Ishikawa (cell line): ENCODE measurements at regions not wholly inside any gene's neighbourhood (a gene's known extent, or its start where the extent isn't known, plus 50 kb on each side); places are given as distances from the start of the nearest gene placed in this dataset.

ENCODE experiments used
- CEBPB ChIP-seq: IDR thresholded peaks from 2 replicates; pipeline ENCODE4 v1.6.1; 2012
- CREB1 ChIP-seq: IDR thresholded peaks from 2 replicates; pipeline ENCODE4 v1.6.1; 2012; ENCODE audit warnings: low read depth
- EGR1 ChIP-seq: IDR thresholded peaks from 2 replicates; pipeline ENCODE4 v1.6.1; 2012
- EP300 ChIP-seq: IDR thresholded peaks from 2 replicates; pipeline ENCODE4 v1.6.1; 2012; ENCODE audit warnings: borderline replicate concordance
- FOXM1 ChIP-seq: IDR thresholded peaks from 2 replicates; pipeline ENCODE4 v1.6.1; 2012; ENCODE audit warnings: low read depth, borderline replicate concordance
- MAX ChIP-seq: IDR thresholded peaks from 2 replicates; pipeline ENCODE4 v1.6.1; 2012
- NFIC ChIP-seq: IDR thresholded peaks from 2 replicates; pipeline ENCODE4 v1.6.1; 2012
- RAD21 ChIP-seq: IDR thresholded peaks from 2 replicates; pipeline ENCODE4 v1.6.1; 2012; ENCODE audit warnings: low read depth
- REST ChIP-seq: IDR thresholded peaks from 2 replicates; pipeline ENCODE4 v1.6.1; 2012; ENCODE audit warnings: low read depth, mild to moderate bottlenecking
- TAF1 ChIP-seq: IDR thresholded peaks from 2 replicates; pipeline ENCODE4 v1.6.1; 2012; ENCODE audit warnings: low read depth, mild to moderate bottlenecking
- TCF12 ChIP-seq: IDR thresholded peaks from 2 replicates; pipeline ENCODE4 v1.6.1; 2012; ENCODE audit warnings: low read depth
- TEAD4 ChIP-seq: IDR thresholded peaks from 2 replicates; pipeline ENCODE4 v1.6.1; 2012
- USF1 ChIP-seq: IDR thresholded peaks from 2 replicates; pipeline ENCODE4 v1.6.1; 2012
- YY1 ChIP-seq: IDR thresholded peaks from 2 replicates; pipeline ENCODE4 v1.6.1; 2012; ENCODE audit warnings: low read depth
- ZBTB7A ChIP-seq: IDR thresholded peaks from 2 replicates; pipeline ENCODE4 v1.6.1; 2012; ENCODE audit warnings: low read depth

GRCh38 chr12:130063866-130064265 is 98.4 kb upstream of the FZD10 start:
- TF ChIP-seq MAX (no peak), CEBPB (no peak), CREB1 (no peak), FOXM1 (no peak), YY1 (no peak), REST (no peak), ZBTB7A (no peak), TAF1 (no peak), RAD21 (no peak), TEAD4 (no peak), EGR1 (no peak), TCF12 (no peak), NFIC (no peak), USF1 (no peak), EP300 (no peak)

- TF ChIP-seq YY1, result no peak
- TF ChIP-seq NFIC, result no peak
- no peak for TF ChIP-seq REST
- no peak for TF ChIP-seq TCF12
- TF ChIP-seq CEBPB, result no peak
- TF ChIP-seq ZBTB7A, result no peak
- no peak for TF ChIP-seq TAF1
- no peak for TF ChIP-seq CREB1
- no peak for TF ChIP-seq EP300
- no peak for TF ChIP-seq USF1
- no peak for TF ChIP-seq RAD21
- TF ChIP-seq EGR1, result no peak
- TF ChIP-seq TEAD4, result no peak
- TF ChIP-seq FOXM1, result no peak
- TF ChIP-seq MAX, result no peak
Measured at GRCh38 chr12:130064999-130065398, 97.3 kb upstream of the FZD10 start.

- no peak for TF ChIP-seq RAD21
- no peak for TF ChIP-seq CREB1
- TF ChIP-seq TEAD4, result no peak
- no peak for TF ChIP-seq EGR1
- no peak for TF ChIP-seq TCF12
- no peak for TF ChIP-seq USF1
- TF ChIP-seq YY1, result no peak
- no peak for TF ChIP-seq CEBPB
- TF ChIP-seq NFIC, result no peak
Measured at GRCh38 chr12:130066742-130067141, 95.5 kb upstream of the FZD10 start.

GRCh38 chr12:130068741-130069140 is 93.5 kb upstream of the FZD10 start:
- no peak for TF ChIP-seq TCF12
- TF ChIP-seq RAD21, result no peak
- no peak for TF ChIP-seq EP300
- TF ChIP-seq TEAD4, result no peak
- TF ChIP-seq USF1, result no peak
- TF ChIP-seq MAX, result no peak
- TF ChIP-seq FOXM1, result no peak
- TF ChIP-seq TAF1, result no peak
- TF ChIP-seq ZBTB7A, result no peak
- no peak for TF ChIP-seq NFIC
- no peak for TF ChIP-seq REST
